Astrocyte (in vitro differentiated cells and primary cell): ENCODE measurements at regions not wholly inside any gene's neighbourhood (a gene's known extent, or its start where the extent isn't known, plus 50 kb on each side); places are given as distances from the start of the nearest gene placed in this dataset.
A peak's percentile ranks its signal among the peaks of the same experiment; 100 is the strongest.

Experiments used
- DNase-seq: peaks from one replicate; pipeline ENCODE4 v3.0.0-alpha.2; 2010; ENCODE audit warnings: low read depth
- FAIRE-seq: peaks from 2 replicates; lab custom pipeline; 2011; peaks lifted over from hg19 to GRCh38; lab: Jason Lieb, UNC
- H2AFZ ChIP-seq: 2 replicates; pipeline ENCODE4 v1.6.0; 2012; ENCODE audit warnings: low read depth, low read length, inconsistent platforms
- H3K27ac ChIP-seq: 2 replicates; pipeline ENCODE4 v1.5.1; 2011; ENCODE audit warnings: low read depth, low read length, inconsistent platforms
- H3K27me3 ChIP-seq: 2 replicates; pipeline ENCODE4 v1.6.0; 2011; ENCODE audit warnings: low read length, inconsistent platforms; ENCODE audit not compliant: insufficient read depth
- H3K36me3 ChIP-seq: 2 replicates; pipeline ENCODE4 v1.5.1; 2011; ENCODE audit warnings: low read length, inconsistent platforms; ENCODE audit not compliant: insufficient read depth
- H3K4me1 ChIP-seq: 2 replicates; pipeline ENCODE4 v1.5.1; 2011; ENCODE audit warnings: low read length, inconsistent platforms; ENCODE audit not compliant: insufficient read depth
- H3K4me2 ChIP-seq: 2 replicates; pipeline ENCODE4 v1.6.0; 2012; ENCODE audit warnings: low read length, inconsistent platforms
- H3K4me3 ChIP-seq: 2 replicates; pipeline ENCODE4 v1.5.1; 2011; ENCODE audit warnings: low read depth, mild to moderate bottlenecking, low read length, inconsistent platforms; ENCODE audit not compliant: insufficient read depth
- H3K79me2 ChIP-seq: 2 replicates; pipeline ENCODE4 v1.6.0; 2012; ENCODE audit warnings: mild to moderate bottlenecking, low read length, inconsistent platforms; ENCODE audit not compliant: insufficient read depth
- H3K9ac ChIP-seq: 2 replicates; pipeline ENCODE4 v1.6.0; 2012; ENCODE audit warnings: mild to moderate bottlenecking, low read length, inconsistent platforms
- H3K9me3 ChIP-seq: 2 replicates; pipeline ENCODE4 v1.5.1; 2012; ENCODE audit warnings: low read depth, mild to moderate bottlenecking, low read length, inconsistent platforms; ENCODE audit not compliant: insufficient read depth
- H4K20me1 ChIP-seq: 2 replicates; pipeline ENCODE4 v1.6.0; 2012; ENCODE audit warnings: low read length, inconsistent platforms; ENCODE audit not compliant: insufficient read depth
- H3K27ac Mint-ChIP-seq: one replicate; pipeline ENCODE4 v1.8.0; 2021; ENCODE audit warnings: mild to moderate bottlenecking, mixed read lengths; ENCODE audit not compliant: unreplicated experiment
- H3K27me3 Mint-ChIP-seq: one replicate; pipeline ENCODE4 v1.8.0; 2021; ENCODE audit warnings: low read depth, mixed read lengths; ENCODE audit not compliant: unreplicated experiment
- H3K36me3 Mint-ChIP-seq: one replicate; pipeline ENCODE4 v1.8.0; 2021; ENCODE audit warnings: low read depth, mixed read lengths; ENCODE audit not compliant: unreplicated experiment
- H3K4me1 Mint-ChIP-seq: one replicate; pipeline ENCODE4 v1.8.0; 2021; ENCODE audit warnings: low read depth, mixed read lengths; ENCODE audit not compliant: unreplicated experiment
- H3K4me3 Mint-ChIP-seq: one replicate; pipeline ENCODE4 v1.8.0; 2021; ENCODE audit warnings: mild to moderate bottlenecking, moderate library complexity, mixed read lengths; ENCODE audit not compliant: unreplicated experiment
- H3K9me3 Mint-ChIP-seq: one replicate; pipeline ENCODE4 v1.8.0; 2021; ENCODE audit warnings: mild to moderate bottlenecking, mixed read lengths; ENCODE audit not compliant: unreplicated experiment
- EZH2 ChIP-seq: IDR thresholded peaks from 2 replicates; pipeline ENCODE4 v1.6.1; 2012; ENCODE audit warnings: mild to moderate bottlenecking, low read length, inconsistent platforms; ENCODE audit not compliant: insufficient read depth
- TF ChIP-seq, protein P1 (sequence below): IDR thresholded peaks from 2 replicates; pipeline ENCODE4 v1.5.1; 2011; ENCODE audit warnings: low read depth, mild to moderate bottlenecking, inconsistent platforms, low read length, moderate library complexity; ENCODE audit not compliant: insufficient read depth

DNA sequence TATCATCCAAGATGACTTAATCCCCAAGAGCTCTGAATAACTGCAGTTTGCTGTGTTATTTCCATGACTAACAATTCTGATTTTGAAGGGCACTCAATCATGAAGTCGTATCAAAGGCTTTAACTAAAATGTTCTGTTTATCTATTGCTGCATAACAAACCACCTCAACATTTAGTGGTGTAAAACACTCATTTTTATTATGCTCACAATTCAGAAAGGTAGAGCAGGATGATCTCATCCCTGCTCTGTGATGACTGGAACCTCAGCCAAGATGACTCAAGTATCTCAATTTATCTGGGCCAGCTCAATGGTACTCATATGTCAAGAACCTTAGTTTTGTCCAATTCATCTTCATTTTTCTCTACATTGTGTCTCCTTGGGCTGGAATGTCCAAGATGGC, 451.1 kb downstream of the PPARGC1A start:
- Histone ChIP-seq H3K27ac (no peak overlapping the region), H4K20me1 (no peaks in the 10 kb centered on the region), H3K79me2 (no peaks in the 10 kb centered on the region), H3K36me3 (no peaks in the 10 kb centered on the region), H3K9ac (no peak overlapping the region), H3K27me3 (no peaks in the 10 kb centered on the region), H3K4me2 (no peak overlapping the region), H3K4me1 (peaks cover 3% of the 10 kb centered on the region), H2AFZ (no peak overlapping the region), H3K9me3 (no peaks in the 10 kb centered on the region), H3K4me3 (no peak overlapping the region)
- TF ChIP-seq EZH2, result no peak
- TF ChIP-seq, protein P1, sequence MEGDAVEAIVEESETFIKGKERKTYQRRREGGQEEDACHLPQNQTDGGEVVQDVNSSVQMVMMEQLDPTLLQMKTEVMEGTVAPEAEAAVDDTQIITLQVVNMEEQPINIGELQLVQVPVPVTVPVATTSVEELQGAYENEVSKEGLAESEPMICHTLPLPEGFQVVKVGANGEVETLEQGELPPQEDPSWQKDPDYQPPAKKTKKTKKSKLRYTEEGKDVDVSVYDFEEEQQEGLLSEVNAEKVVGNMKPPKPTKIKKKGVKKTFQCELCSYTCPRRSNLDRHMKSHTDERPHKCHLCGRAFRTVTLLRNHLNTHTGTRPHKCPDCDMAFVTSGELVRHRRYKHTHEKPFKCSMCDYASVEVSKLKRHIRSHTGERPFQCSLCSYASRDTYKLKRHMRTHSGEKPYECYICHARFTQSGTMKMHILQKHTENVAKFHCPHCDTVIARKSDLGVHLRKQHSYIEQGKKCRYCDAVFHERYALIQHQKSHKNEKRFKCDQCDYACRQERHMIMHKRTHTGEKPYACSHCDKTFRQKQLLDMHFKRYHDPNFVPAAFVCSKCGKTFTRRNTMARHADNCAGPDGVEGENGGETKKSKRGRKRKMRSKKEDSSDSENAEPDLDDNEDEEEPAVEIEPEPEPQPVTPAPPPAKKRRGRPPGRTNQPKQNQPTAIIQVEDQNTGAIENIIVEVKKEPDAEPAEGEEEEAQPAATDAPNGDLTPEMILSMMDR, result no peak
- Mint-ChIP-seq H3K4me3 (no peak overlapping the region), H3K4me1 (no peaks in the 10 kb centered on the region), H3K27me3 (no peaks in the 10 kb centered on the region), H3K9me3 (no peaks in the 10 kb centered on the region), H3K36me3 (no peaks in the 10 kb centered on the region), H3K27ac (no peak overlapping the region)
- no peak for FAIRE-seq
- peak; percentile 79 for DNase-seq

- no peaks in the 10 kb centered on the region for H3K27me3 ChIP-seq
- H3K79me2 ChIP-seq, result no peaks in the 10 kb centered on the region
- no peak overlapping the region for H3K4me2 ChIP-seq
- H3K4me3 ChIP-seq, result no peak overlapping the region
- TF ChIP-seq, protein P1, result no peak
- no peak for TF ChIP-seq EZH2
- H3K9ac ChIP-seq, result no peak overlapping the region
- DNase-seq (no peak), FAIRE-seq (no peak)
- H2AFZ ChIP-seq, result no peak overlapping the region
- Mint-ChIP-seq H3K9me3 (no peaks in the 10 kb centered on the region), H3K36me3 (no peaks in the 10 kb centered on the region), H3K4me1 (peaks cover 9% of the 10 kb centered on the region), H3K27ac (no peak overlapping the region), H3K4me3 (no peak overlapping the region), H3K27me3 (no peaks in the 10 kb centered on the region)
- no peak overlapping the region for H3K27ac ChIP-seq
- H3K36me3 ChIP-seq, result no peaks in the 10 kb centered on the region
- no peaks in the 10 kb centered on the region for H4K20me1 ChIP-seq
- peaks cover 2% of the 10 kb centered on the region for H3K9me3 ChIP-seq
- no peaks in the 10 kb centered on the region for H3K4me1 ChIP-seq
These were observed 460.4 kb downstream of the PPARGC1A start for GRCh38 chr4:23429497-23429896.

DNA sequence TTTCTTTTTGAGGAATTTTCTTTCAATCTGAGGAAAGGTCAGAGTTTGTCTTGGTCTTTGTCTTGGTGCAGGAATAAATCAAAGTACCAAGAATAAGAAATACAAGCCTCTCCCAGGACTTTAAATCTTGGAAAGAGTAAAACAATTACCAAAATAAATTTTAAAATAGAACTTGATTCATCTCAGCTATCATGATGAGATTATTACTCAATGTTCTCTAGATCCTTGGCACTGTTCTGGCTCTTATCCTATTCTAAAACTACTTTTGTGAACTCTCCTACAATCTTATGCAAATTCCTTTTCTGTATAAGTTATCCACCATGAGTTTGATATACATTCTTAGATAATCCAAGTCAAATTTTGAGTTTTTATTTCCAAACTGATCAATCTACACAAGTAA, 464.3 kb downstream of the PPARGC1A start:
- Histone ChIP-seq H3K79me2 (no peaks in the 10 kb centered on the region), H3K27me3 (no peaks in the 10 kb centered on the region), H2AFZ (no peak overlapping the region), H3K27ac (no peak overlapping the region), H3K4me2 (no peak overlapping the region), H3K4me1 (no peaks in the 10 kb centered on the region), H4K20me1 (no peaks in the 10 kb centered on the region), H3K36me3 (no peaks in the 10 kb centered on the region), H3K9me3 (peaks cover 2% of the 10 kb centered on the region), H3K4me3 (no peak overlapping the region), H3K9ac (no peak overlapping the region)
- FAIRE-seq, result no peak
- Mint-ChIP-seq H3K27me3 (no peaks in the 10 kb centered on the region), H3K4me1 (peaks cover 20% of the 10 kb centered on the region), H3K27ac (no peak overlapping the region), H3K9me3 (no peaks in the 10 kb centered on the region), H3K36me3 (no peaks in the 10 kb centered on the region), H3K4me3 (no peak overlapping the region)
- DNase-seq, result no peak
- TF ChIP-seq EZH2, result no peak
- TF ChIP-seq, protein P1, result no peak
